ENCODE measurements at regions not wholly inside any gene's neighbourhood (a gene's known extent, or its start where the extent isn't known, plus 50 kb on each side); places are given as distances from the start of the nearest gene placed in this dataset.

DNA sequence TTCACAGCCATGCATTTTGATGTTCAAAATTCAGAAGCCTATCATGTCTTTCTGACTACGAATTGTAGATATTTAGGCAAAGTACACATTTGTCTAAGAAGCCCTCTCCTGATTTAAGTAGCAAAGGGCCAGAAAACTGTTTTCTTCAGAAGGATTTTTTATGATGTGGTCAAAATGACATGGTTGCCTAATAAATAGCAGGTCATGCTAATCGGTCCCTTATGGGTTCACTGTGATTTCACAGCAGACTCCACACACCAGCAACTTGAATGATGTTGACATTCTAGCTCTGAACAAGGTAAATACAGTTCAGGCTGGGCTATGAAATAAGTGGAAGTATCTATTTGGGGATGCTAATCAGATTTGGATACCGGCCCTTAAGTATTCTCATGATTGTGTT, 178.7 kb upstream of the DPYD start:
- TF ChIP-seq, protein P1, sequence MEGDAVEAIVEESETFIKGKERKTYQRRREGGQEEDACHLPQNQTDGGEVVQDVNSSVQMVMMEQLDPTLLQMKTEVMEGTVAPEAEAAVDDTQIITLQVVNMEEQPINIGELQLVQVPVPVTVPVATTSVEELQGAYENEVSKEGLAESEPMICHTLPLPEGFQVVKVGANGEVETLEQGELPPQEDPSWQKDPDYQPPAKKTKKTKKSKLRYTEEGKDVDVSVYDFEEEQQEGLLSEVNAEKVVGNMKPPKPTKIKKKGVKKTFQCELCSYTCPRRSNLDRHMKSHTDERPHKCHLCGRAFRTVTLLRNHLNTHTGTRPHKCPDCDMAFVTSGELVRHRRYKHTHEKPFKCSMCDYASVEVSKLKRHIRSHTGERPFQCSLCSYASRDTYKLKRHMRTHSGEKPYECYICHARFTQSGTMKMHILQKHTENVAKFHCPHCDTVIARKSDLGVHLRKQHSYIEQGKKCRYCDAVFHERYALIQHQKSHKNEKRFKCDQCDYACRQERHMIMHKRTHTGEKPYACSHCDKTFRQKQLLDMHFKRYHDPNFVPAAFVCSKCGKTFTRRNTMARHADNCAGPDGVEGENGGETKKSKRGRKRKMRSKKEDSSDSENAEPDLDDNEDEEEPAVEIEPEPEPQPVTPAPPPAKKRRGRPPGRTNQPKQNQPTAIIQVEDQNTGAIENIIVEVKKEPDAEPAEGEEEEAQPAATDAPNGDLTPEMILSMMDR (IDR thresholded peaks at IDR 0.05): no peak
- H3K27me3 ChIP-seq (ENCODE audit: control insufficient read depth in 1 of 2, insufficient read depth in 2 of 2, low read length in 2 of 2): no peaks in the 10 kb centered on the region
- no peaks in the 10 kb centered on the region for H3K9me3 ChIP-seq (ENCODE audit: control insufficient read depth in 1 of 2, insufficient read depth in 1 of 2, low read length in 2 of 2)
- no peak overlapping the region for H3K27ac Mint-ChIP-seq
- intact Hi-C loops (cut with DNase I, micrococcal nuclease): no loop called here
- no peak for DNase-seq
- H3K4me3 Mint-ChIP-seq: no peak overlapping the region
- no peaks in the 10 kb centered on the region for H3K9me3 Mint-ChIP-seq
- no peaks in the 10 kb centered on the region for H3K4me1 ChIP-seq (ENCODE audit: insufficient read depth, low read length)
- no peak overlapping the region for H3K27ac ChIP-seq (ENCODE audit: low read depth in 1 of 2, low read length in 2 of 2)
- no peaks in the 10 kb centered on the region for H3K4me1 Mint-ChIP-seq (ENCODE audit: low read depth)
- CTCF ChIA-PET: no interaction called here
- no peaks in the 10 kb centered on the region for H3K36me3 Mint-ChIP-seq (ENCODE audit: low read depth)
- POLR2A ChIA-PET: no interaction called here
- H3K4me3 ChIP-seq (ENCODE audit: low read length): no peak overlapping the region
- no peaks in the 10 kb centered on the region for H3K27me3 Mint-ChIP-seq
- H3K36me3 ChIP-seq (ENCODE audit: insufficient read depth, low read length): no peaks in the 10 kb centered on the region
- no peak for ATAC-seq (ENCODE audit: poor library complexity)

DNA sequence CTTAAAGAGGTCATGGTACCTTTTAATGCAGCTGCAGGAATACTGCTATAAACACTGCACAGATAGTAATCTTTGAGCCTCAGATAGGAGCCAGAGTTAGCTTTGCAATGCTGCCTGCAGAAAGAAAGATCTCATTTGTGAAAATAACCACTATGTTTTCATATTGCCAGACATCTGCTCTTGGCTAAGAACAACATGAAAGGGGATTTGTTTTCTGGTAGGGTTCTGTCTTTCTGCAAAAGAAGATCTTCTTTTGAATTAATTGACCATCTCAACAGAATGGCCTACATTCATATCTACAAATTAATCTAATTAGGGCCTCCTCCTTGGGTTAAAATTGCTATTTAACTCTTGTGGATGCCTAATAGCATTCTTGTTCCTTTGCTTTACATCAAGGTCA, 177.6 kb upstream of the DPYD start:
- CTCF ChIA-PET: no interaction called here
- POLR2A ChIA-PET: no interaction called here

DNA sequence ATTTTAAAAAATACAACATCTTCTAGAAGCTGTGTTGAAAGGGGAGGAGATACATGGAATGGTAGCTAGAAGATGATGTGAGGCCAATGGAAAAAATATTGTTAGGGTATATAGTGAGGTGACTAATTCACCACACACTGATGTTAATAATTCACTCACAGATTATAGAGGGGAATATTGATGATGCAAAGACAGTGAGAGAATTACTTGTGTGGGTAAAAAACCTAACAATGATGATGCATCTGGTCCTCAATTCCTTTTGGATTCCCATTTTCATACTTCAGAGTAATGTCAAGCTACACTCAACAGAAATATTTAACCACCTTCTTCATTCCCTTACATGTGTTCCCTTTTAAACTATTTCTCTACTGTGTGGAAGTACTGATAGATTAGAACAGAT, 169.5 kb upstream of the DPYD start:
- no peaks in the 10 kb centered on the region for H3K27me3 Mint-ChIP-seq
- no peaks in the 10 kb centered on the region for H3K9me3 ChIP-seq (ENCODE audit: control insufficient read depth in 1 of 2, insufficient read depth in 1 of 2, low read length in 2 of 2)
- no peaks in the 10 kb centered on the region for H3K36me3 Mint-ChIP-seq (ENCODE audit: low read depth)
- POLR2A ChIA-PET: no interaction called here
- H3K4me1 ChIP-seq (ENCODE audit: insufficient read depth, low read length): no peaks in the 10 kb centered on the region
- H3K36me3 ChIP-seq (ENCODE audit: insufficient read depth, low read length): no peaks in the 10 kb centered on the region
- TF ChIP-seq, protein P1 (IDR thresholded peaks at IDR 0.05): no peak
- no peak for ATAC-seq (ENCODE audit: poor library complexity)
- no peaks in the 10 kb centered on the region for H3K9me3 Mint-ChIP-seq
- H3K4me3 Mint-ChIP-seq: no peak overlapping the region
- H3K4me3 ChIP-seq (ENCODE audit: low read length): no peak overlapping the region
- H3K4me1 Mint-ChIP-seq (ENCODE audit: low read depth): no peaks in the 10 kb centered on the region
- CTCF ChIA-PET: no interaction called here
- intact Hi-C loops (cut with DNase I, micrococcal nuclease): no loop called here
- no peak overlapping the region for H3K27ac Mint-ChIP-seq
- no peak overlapping the region for H3K27ac ChIP-seq (ENCODE audit: low read depth in 1 of 2, low read length in 2 of 2)
- no peak for DNase-seq
- no peaks in the 10 kb centered on the region for H3K27me3 ChIP-seq (ENCODE audit: control insufficient read depth in 1 of 2, insufficient read depth in 2 of 2, low read length in 2 of 2)

More for the DNA sequence above, 177.6 kb upstream of the DPYD start:
- H3K27ac ChIP-seq (ENCODE audit: low read depth in 1 of 2, low read length in 2 of 2): no peak overlapping the region
- H3K4me3 ChIP-seq (ENCODE audit: low read length): no peak overlapping the region
- H3K4me3 Mint-ChIP-seq: no peak overlapping the region
- H3K9me3 ChIP-seq (ENCODE audit: control insufficient read depth in 1 of 2, insufficient read depth in 1 of 2, low read length in 2 of 2): no peaks in the 10 kb centered on the region
- no peaks in the 10 kb centered on the region for H3K4me1 Mint-ChIP-seq (ENCODE audit: low read depth)
- TF ChIP-seq, protein P1 (IDR thresholded peaks at IDR 0.05): no peak
- no peak for ATAC-seq (ENCODE audit: poor library complexity)
- DNase-seq: no peak
- no peaks in the 10 kb centered on the region for H3K4me1 ChIP-seq (ENCODE audit: insufficient read depth, low read length)
- H3K27me3 Mint-ChIP-seq: no peaks in the 10 kb centered on the region
- H3K27me3 ChIP-seq (ENCODE audit: control insufficient read depth in 1 of 2, insufficient read depth in 2 of 2, low read length in 2 of 2): no peaks in the 10 kb centered on the region
- no peaks in the 10 kb centered on the region for H3K36me3 Mint-ChIP-seq (ENCODE audit: low read depth)
- intact Hi-C loops (cut with DNase I, micrococcal nuclease): no loop called here
- H3K9me3 Mint-ChIP-seq: no peaks in the 10 kb centered on the region
- no peak overlapping the region for H3K27ac Mint-ChIP-seq
- no peaks in the 10 kb centered on the region for H3K36me3 ChIP-seq (ENCODE audit: insufficient read depth, low read length)

All from CD4-positive, alpha-beta T cell (primary cell).